Memory B cell (primary cell): ENCODE measurements at regions not wholly inside any gene's neighbourhood (a gene's known extent, or its start where the extent isn't known, plus 50 kb on each side); places are given as distances from the start of the nearest gene placed in this dataset.
"Not testable (repeated sequence)": the region's sequence is repeated elsewhere in the genome, so short reads cannot be mapped to it uniquely, and the experiment has no call there.

Experiments
- ATAC-seq: fragments of 150-1000 bp; cut with Tn5 transposase; 2 replicates; pipeline ENCODE4 v1.10.0; 2021; ENCODE audit warnings: low read depth, mild to moderate bottlenecking, moderate library complexity
- DNase-seq, 2 donors: peaks; one replicate each; pipeline ENCODE4 v3.0.0; 2022; ENCODE audit warnings: low spot score in 2 of 2
- H3K27ac Mint-ChIP-seq: one replicate; pipeline ENCODE4 v1.8.0; 2022; ENCODE audit warnings: mild to moderate bottlenecking, moderate library complexity, mixed read lengths
- H3K27me3 Mint-ChIP-seq: one replicate; pipeline ENCODE4 v1.8.0; 2022; ENCODE audit warnings: mixed read lengths
- H3K36me3 Mint-ChIP-seq: one replicate; pipeline ENCODE4 v1.8.0; 2022; ENCODE audit warnings: mild to moderate bottlenecking, mixed read lengths
- H3K4me1 Mint-ChIP-seq: one replicate; pipeline ENCODE4 v1.8.0; 2022; ENCODE audit warnings: mixed read lengths
- H3K4me3 Mint-ChIP-seq: one replicate; pipeline ENCODE4 v1.8.0; 2022; ENCODE audit warnings: mild to moderate bottlenecking, moderate library complexity, mixed read lengths
- H3K9me3 Mint-ChIP-seq: one replicate; pipeline ENCODE4 v1.8.0; 2022; ENCODE audit warnings: mixed read lengths

- H3K27ac Mint-ChIP-seq, H3K9me3 Mint-ChIP-seq, H3K36me3 Mint-ChIP-seq, ATAC-seq, H3K4me1 Mint-ChIP-seq, DNase-seq, H3K4me3 Mint-ChIP-seq: not testable (repeated sequence)
- H3K27me3 Mint-ChIP-seq = peaks cover 14% of the 10 kb centered on the region
Measured at GRCh38 chr21:41610840-41611115, 102.8 kb upstream of the TMPRSS2 start.

GRCh38 chr21:41610042-41610839 lies 102.3 kb upstream of the TMPRSS2 start:
- Mint-ChIP-seq H3K9me3 (no peaks in the 10 kb centered on the region), H3K27ac (no peak overlapping the region), H3K27me3 (peaks cover 14% of the 10 kb centered on the region), H3K4me1 (no peaks in the 10 kb centered on the region), H3K36me3 (no peaks in the 10 kb centered on the region), H3K4me3 (no peak overlapping the region)
- no peak for DNase-seq
- no peak for ATAC-seq

GRCh38 chr21:41606706-41607105 lies 98.7 kb upstream of the TMPRSS2 start:
- no peak for DNase-seq
- Mint-ChIP-seq H3K4me1 (no peaks in the 10 kb centered on the region), H3K9me3 (no peaks in the 10 kb centered on the region), H3K36me3 (no peaks in the 10 kb centered on the region), H3K27me3 (peaks cover 6% of the 10 kb centered on the region), H3K4me3 (no peak overlapping the region), H3K27ac (no peak overlapping the region)
- no peak for ATAC-seq

GRCh38 chr21:41605934-41606285 lies 98.0 kb upstream of the TMPRSS2 start:
- Mint-ChIP-seq H3K4me1 (no peaks in the 10 kb centered on the region), H3K9me3 (no peaks in the 10 kb centered on the region), H3K27ac (no peak overlapping the region), H3K36me3 (no peaks in the 10 kb centered on the region), H3K27me3 (peaks cover 7% of the 10 kb centered on the region), H3K4me3 (no peak overlapping the region)
- no peak for DNase-seq
- no peak for ATAC-seq

GRCh38 chr21:41605178-41605933 lies 97.4 kb upstream of the TMPRSS2 start:
- no peak for DNase-seq
- H3K36me3 Mint-ChIP-seq = no peaks in the 10 kb centered on the region
- H3K4me1 Mint-ChIP-seq = no peaks in the 10 kb centered on the region
- ATAC-seq = no peak
- H3K27ac Mint-ChIP-seq = no peak overlapping the region
- no peak overlapping the region for H3K4me3 Mint-ChIP-seq
- peaks cover 7% of the 10 kb centered on the region for H3K27me3 Mint-ChIP-seq
- H3K9me3 Mint-ChIP-seq = no peaks in the 10 kb centered on the region

GRCh38 chr21:41604583-41605041 lies 96.7 kb upstream of the TMPRSS2 start:
- no peak overlapping the region for H3K27ac Mint-ChIP-seq
- no peaks in the 10 kb centered on the region for H3K9me3 Mint-ChIP-seq
- ATAC-seq = no peak
- peaks cover 7% of the 10 kb centered on the region for H3K27me3 Mint-ChIP-seq
- no peaks in the 10 kb centered on the region for H3K4me1 Mint-ChIP-seq
- no peaks in the 10 kb centered on the region for H3K36me3 Mint-ChIP-seq
- H3K4me3 Mint-ChIP-seq = no peak overlapping the region
- no peak for DNase-seq

- Mint-ChIP-seq H3K27me3 (peaks cover 5% of the 10 kb centered on the region), H3K27ac (no peak overlapping the region), H3K4me3 (no peak overlapping the region), H3K9me3 (no peaks in the 10 kb centered on the region), H3K4me1 (no peaks in the 10 kb centered on the region), H3K36me3 (no peaks in the 10 kb centered on the region)
- no peak for ATAC-seq
- no peak for DNase-seq
Measured at GRCh38 chr21:41603476-41603875, 95.5 kb upstream of the TMPRSS2 start.

GRCh38 chr21:41602531-41602930 lies 94.6 kb upstream of the TMPRSS2 start:
- H3K4me1 Mint-ChIP-seq = no peaks in the 10 kb centered on the region
- DNase-seq (no peak), ATAC-seq (no peak)
- no peak overlapping the region for H3K27ac Mint-ChIP-seq
- H3K4me3 Mint-ChIP-seq = no peak overlapping the region
- H3K9me3 Mint-ChIP-seq = no peaks in the 10 kb centered on the region
- H3K36me3 Mint-ChIP-seq = no peaks in the 10 kb centered on the region
- H3K27me3 Mint-ChIP-seq = peaks cover 4% of the 10 kb centered on the region

GRCh38 chr21:41601573-41602368 lies 93.8 kb upstream of the TMPRSS2 start:
- Mint-ChIP-seq H3K36me3 (peaks cover 2% of the 10 kb centered on the region), H3K4me3 (no peak overlapping the region), H3K27ac (no peak overlapping the region), H3K4me1 (no peaks in the 10 kb centered on the region), H3K9me3 (peaks cover 2% of the 10 kb centered on the region), H3K27me3 (peaks cover 6% of the 10 kb centered on the region)
- DNase-seq = no peak
- no peak for ATAC-seq

GRCh38 chr21:41600961-41601572 lies 93.1 kb upstream of the TMPRSS2 start:
- H3K4me1 Mint-ChIP-seq = no peaks in the 10 kb centered on the region
- ATAC-seq (no peak), DNase-seq (no peak)
- no peak overlapping the region for H3K4me3 Mint-ChIP-seq
- H3K36me3 Mint-ChIP-seq = peaks cover 3% of the 10 kb centered on the region
- peaks cover 3% of the 10 kb centered on the region for H3K9me3 Mint-ChIP-seq
- no peak overlapping the region for H3K27ac Mint-ChIP-seq
- H3K27me3 Mint-ChIP-seq = peaks cover 7% of the 10 kb centered on the region

- H3K27ac Mint-ChIP-seq = no peak overlapping the region
- H3K36me3 Mint-ChIP-seq = peaks cover 3% of the 10 kb centered on the region
- ATAC-seq (no peak), DNase-seq (no peak)
- H3K9me3 Mint-ChIP-seq = peaks cover 3% of the 10 kb centered on the region
- peaks cover 6% of the 10 kb centered on the region for H3K27me3 Mint-ChIP-seq
- H3K4me1 Mint-ChIP-seq = no peaks in the 10 kb centered on the region
- H3K4me3 Mint-ChIP-seq = no peak overlapping the region
Measured at GRCh38 chr21:41600556-41600955, 92.6 kb upstream of the TMPRSS2 start.

GRCh38 chr21:41600116-41600515 lies 92.2 kb upstream of the TMPRSS2 start:
- Mint-ChIP-seq H3K4me3 (no peak overlapping the region), H3K27ac (no peak overlapping the region), H3K27me3 (peaks cover 6% of the 10 kb centered on the region), H3K4me1 (no peaks in the 10 kb centered on the region), H3K9me3 (peaks cover 3% of the 10 kb centered on the region), H3K36me3 (peaks cover 3% of the 10 kb centered on the region)
- ATAC-seq (no peak), DNase-seq (no peak)

- Mint-ChIP-seq H3K27me3 (peaks cover 9% of the 10 kb centered on the region), H3K4me3 (no peak overlapping the region), H3K36me3 (peaks cover 3% of the 10 kb centered on the region), H3K9me3 (peaks cover 3% of the 10 kb centered on the region), H3K4me1 (no peaks in the 10 kb centered on the region), H3K27ac (no peak overlapping the region)
- ATAC-seq (no peak), DNase-seq (no peak)
Measured at GRCh38 chr21:41598561-41599431, 90.8 kb upstream of the TMPRSS2 start.
